Tongue (tissue), 1 donor: ENCODE measurements at regions not wholly inside any gene's neighbourhood (a gene's known extent, or its start where the extent isn't known, plus 50 kb on each side); places are given as distances from the start of the nearest gene placed in this dataset.
A peak's percentile ranks its signal among the peaks of the same experiment; 100 is the strongest.

Experiments used
- DNase-seq: peaks from one replicate; pipeline ENCODE4 v3.0.0-alpha.2; 2015

DNA sequence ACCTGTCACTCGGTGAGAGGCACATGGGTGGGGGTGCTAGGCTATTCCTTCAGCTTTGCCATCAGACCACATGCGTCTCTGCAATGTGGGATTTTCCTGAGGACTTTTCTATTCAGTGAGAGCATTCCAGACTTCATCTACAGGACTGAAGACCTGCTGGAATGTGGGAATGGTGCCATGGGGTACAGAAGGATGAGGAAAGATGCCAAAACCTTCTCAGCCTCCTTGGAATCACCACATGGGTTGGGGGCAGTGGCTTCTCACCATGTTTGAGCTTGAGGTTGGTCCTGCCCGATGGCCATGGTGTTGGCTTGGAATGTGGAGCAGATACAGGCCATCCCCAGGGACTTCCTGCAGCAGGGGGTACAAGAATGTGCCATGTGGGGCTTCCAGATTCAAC is 80.9 kb upstream of the KLF13 start:
- DNase-seq = no peak

DNA sequence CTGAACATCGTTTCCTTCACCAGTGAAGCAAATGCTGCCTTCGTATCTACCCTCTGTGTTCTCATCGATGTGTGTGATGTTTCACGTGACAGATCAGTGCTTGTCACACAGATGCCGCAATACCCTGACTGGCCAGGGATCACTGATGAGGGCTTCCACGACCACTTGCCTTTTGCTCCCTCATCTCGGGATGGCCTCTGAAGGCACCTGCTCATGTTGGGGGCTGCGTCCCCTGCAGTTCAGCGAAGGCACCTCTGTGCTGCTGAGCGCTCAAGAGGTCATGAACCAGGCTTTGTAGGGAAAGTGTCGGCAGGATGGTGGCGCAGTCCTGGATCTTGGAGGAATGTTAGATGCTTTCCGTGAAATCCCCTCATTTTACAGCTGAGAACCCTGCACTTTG is 79.2 kb upstream of the KLF13 start:
- DNase-seq = no peak

DNA sequence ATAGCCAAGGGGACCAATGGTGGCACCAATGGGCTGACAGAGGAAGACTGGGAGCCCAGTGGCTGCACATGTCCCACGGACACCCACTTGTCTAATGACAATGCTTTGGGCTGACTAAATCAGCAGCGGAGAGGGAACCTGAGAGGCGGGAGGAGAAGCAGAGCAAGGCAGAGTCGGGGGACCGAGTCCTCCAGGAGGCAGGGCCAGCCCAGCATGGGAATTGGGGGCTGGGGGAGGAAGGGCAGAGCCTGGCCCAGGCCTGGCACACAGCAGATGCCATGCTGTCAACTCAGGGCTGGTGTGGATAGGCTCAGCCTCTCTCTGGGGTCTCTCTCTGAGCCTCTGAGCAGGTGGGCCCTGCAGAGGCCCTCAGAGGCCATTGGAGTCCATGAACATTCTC is 78.4 kb upstream of the KLF13 start:
- no peak for DNase-seq

DNA sequence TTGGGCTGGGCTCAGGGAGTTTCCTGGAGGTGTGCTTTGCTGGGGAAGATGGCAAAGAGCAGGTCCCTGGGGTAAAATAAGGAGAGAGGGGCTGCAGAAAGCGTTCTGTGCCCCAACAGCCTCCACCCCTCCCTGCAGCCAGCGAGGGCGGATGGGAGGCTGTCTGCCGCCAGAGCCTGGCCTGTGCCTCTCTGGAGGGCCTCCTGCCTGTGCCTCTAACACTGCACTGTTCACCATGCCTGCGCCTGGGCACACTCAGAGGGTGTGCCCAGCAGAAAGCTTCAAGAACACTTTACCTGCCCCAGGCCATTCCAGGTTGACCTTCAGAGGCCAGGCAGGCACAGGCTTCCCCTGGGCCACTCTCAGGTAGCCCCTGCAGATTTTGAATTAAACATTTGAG is 77.7 kb upstream of the KLF13 start:
- no peak for DNase-seq

DNA sequence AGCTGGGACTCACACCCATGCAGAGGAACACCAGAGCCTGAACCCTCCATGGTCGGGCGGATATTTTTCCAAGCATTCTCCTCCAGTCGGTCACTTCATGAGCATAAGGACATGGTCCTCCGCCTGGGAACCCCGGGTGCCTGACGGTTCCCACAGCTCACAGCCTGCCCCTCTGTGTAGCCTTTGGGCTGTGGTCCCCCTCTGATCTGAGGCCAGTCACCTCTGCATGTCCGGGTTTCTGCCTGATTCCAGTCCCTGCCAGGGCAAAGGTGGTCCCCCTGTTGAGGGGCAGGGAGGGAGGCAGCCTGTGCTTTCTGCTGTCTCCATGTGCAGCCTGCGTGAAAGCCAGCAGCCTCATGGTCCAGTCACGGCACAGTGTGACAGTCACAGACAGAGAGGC is 76.6 kb upstream of the KLF13 start:
- DNase-seq = no peak

DNA sequence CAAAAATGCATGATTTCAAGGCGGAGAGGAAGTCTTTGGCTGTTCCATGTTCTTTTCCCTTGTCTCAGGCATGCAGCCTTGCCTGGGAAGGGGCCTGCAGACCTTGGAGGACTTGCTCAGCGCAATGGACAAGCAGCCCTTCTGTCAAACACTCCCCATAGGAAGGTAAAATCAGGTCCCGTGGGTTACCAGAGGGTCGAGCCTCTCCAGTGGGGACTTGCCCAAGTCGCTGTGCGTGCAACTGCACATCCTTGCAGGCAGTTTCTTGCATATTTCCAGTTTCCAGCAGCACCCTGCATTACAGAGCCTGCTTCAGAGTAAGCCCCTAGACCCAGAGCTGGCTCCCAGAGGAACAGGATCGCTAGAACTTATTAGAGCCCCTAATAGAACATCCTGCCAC is 75.5 kb upstream of the KLF13 start:
- DNase-seq = no peak

DNA sequence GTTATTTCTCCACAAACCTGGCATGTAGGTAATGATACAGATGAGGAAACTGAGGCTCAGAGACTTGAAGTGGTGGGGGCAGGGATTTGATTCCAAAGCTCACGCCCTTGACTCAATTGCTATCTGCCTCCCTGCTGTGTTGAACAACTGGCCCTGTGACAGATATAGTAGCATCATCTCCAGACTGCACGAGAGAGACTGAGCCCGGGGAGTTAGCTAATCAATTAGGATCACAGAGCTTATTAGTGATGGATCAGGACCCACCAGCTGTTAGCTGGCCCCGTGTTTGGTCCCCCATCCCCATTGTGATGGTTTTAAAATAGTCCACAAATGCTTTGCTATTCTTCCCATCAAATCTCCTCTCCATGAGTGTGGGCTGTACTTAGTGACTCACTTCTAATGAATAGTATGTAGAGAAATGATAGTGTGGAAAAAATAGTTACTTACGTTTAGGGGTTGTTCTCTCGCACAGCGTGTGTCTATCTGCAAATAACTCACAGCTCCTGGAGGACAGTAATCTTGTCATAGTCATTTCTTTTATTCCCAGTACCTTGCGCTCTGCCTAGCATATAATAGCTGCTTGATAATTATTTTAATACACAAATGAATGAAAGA is 74.4 kb upstream of the KLF13 start:
- DNase-seq = no peak

DNA sequence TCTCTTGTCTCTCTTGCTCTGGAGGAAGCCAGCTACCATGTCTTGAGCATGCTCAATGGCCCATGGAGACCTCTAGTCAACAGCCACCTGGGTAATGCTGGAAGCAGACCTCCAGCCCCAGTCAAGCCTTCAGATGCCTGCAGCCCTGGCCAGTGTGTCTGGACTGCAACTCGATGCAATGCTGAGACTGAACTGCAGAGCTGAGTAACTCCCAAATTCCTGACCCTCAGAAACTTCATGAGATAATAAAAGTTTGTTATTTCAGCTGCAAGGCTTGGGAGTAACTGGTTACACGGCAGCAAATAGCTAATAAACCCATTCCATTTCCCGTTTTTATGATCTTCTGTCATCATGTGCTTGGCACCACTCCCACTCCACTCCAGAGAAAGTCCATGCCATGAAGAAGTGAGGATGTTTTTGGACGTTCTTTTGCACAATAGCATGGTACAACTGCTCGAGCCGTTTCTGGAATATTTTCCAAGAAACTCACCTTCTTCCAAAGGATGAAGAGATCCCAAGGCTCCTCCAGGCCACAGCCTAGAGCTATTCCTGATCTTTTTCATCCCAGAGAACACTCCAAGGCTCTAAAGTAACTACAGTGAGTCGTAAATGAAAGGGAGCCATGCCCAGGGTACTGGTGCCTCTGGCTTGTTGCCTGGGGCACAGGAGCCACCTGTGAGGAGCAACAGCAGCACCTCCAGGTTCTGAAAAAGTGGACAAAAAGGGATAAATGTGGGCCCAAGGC is 72.0 kb upstream of the KLF13 start:
- DNase-seq = no peak

DNA sequence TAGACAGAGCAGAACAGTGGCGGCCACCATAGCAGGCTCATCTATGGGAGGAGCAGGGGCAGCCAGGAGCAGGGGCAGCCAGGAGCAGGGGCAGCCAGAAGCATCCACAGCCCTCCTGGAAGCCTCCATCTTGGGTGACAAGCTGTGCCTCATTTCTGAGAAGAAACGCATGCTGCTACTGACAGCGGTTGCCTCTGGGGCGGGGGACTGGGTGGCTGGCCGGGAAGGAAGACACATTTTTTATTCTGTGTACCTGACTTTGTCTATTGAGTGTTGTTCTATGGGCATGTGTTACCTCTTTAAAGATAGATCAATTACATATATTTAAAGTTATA is 71.5 kb upstream of the KLF13 start:
- DNase-seq = no peak

DNA sequence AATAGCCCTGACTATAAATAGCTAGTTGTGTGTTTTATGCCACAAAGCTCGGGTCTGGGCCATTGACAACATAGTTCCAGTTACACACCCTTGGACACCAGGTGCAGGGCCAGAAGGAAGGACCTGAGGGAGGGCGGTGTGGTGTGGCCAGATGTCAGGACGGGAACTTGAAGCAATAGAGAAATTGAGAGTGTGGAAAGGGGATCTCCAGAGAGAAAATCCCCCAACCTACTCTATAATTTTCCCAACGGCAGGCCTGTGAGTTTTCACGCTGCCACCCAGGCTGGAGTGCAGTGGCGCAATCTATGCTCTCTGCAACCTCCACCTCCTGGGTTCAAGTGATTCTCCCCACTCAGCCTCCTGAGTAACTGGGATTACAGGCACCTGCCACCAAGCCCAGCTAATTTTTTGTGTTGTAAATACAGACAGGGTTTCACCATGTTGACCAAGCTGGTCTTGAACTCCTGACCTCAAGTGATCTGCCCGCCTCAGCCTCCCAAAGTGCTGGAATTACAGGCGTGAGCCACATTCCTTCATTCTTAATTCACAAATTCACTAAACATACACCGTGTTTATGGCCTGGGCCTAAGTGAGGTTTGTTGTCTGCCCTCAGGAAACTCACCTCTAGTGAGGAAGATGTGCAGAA is 70.8 kb upstream of the KLF13 start:
- DNase-seq = no peak

DNA sequence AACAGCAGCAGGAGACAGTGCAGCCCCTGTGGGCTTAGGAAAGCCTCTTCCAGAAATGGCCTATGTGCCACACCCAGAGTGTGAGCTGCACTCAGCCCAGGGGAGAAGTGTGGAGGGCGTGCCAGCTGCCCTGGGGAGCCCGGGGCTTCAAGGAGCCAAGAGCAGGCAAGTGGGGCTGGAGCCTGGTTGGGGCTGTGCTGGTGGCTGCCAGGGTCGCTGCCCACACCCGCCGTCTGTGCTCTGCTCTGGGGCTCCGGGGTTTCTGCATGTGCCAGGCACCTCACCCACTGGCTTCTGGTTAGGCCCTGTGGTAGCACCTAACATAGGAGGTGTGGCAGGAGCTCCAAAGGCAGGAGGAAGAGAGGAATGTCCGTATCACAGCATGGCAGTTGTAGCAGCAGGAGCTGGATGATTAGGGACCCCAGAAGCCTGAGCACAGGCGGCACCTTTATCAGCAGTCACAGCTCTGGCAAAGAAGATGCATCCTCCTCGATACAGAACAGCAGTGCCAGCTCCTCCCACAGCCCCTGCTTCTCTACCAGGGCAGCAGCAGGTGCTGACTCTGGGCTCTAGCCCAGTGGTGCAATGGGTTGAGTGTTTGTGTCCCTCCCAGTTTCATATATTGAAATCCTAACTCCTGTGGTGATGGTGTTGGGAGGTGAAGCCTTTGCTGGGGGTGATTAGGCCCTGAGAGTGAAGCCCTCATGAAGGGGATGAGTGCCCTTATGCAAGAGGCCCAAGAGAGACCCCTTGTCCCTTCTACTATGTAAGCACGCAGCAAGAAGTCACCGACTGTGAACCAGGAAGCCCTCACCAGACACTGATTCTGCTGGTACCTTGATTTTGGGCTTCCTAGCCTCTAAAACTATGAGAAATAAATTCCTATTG is 70.0 kb upstream of the KLF13 start:
- no peak for DNase-seq

DNA sequence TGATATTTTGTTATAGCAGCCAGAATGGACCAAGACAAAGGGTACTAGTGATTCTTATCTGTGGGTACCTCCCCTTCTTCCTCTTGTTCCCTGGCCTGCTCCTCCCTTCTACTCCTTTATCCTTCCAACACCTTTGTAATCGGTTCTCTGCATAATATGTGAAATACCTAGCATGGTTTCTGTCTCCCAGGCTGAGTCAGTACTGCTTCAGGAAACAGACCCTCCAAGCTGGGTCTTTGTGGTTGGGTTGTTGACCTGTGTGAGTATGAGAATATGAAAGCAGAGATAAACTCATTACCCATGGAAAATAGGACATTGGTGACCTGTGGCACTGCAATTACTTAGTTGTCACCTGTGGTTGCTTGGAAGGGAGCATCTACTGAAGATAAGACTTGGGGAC is 69.3 kb upstream of the KLF13 start:
- no peak for DNase-seq

DNA sequence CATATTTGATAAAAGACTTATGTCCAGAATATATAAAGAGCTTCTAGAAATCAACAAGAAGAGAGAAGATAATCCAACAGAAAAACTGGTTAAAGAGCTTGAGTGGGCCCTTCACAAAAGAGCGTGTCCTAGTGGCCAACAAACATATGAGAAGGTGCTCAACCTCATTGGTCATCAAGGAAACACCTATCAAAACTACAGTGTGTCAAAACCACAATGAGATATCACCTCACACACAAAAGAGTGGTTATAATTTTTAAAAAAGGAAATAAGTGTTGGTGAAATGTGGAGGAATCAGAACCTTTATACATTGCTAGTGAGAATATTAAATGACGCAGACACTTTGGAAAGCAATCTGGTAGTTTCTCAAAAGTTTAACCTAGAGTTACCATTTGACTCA is 68.4 kb upstream of the KLF13 start:
- no peak for DNase-seq

DNA sequence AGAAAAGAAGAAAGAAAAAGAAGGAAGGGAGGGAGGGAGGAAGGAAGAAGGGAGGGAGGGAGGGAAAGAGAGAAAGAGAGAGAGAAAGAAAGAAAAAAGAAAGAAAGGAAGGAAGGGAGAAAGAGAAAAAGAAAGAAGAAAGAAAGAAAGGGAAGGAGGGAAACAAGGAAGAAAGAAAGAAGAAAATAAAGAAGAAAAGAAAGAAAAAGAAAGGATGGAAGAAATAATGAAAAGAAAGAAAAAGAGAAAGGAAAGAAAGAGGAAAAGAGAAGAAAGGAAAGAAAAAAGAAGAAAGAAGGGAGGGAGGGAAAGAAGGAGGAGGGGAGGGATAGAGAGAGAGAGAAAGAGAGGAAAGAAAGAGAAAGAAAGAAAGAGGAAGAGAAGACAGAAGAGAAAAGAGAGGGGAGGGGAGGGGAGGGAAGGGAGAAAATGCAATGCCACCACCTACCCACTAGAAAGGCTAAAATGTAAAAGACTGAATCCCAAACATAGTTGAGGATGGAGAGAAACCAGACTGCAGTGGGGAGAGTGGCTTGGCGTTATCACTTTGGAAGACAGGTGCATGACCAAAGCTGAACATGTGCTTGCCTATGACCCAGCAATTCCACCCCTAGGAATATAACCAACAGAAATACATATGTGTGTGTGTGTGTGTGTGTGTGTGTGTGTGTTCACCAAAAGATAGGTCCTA is 66.9 kb upstream of the KLF13 start:
- no peak for DNase-seq

DNA sequence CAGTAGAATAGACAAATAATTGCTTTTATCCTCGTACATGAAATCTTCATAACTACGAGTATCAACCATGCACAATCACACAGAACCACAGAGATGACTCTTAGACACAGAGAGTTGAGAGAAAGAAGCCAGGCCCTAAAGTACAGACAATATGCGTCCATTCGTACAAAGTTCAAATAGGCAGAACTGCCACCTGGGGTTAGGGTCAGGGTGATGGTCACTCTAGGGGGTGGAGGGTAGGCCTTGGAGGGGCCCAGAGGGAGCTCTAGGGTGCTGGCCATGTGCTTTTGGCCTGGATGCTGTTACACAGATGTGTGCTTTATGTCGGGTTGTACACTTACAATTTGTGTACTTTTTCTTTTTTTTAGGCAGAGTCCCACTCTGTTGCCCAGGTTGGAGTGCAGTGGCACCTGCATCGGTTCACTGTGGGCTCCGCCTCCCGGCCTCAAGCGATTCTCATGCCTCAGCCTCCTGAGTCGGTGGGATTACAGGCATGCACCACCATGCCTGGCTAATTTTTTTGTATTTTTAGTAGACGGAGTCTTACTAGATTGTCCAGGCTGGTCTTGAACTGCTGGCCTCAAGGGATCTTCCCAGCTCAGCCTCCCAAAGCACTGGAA is 65.9 kb upstream of the KLF13 start:
- DNase-seq = no peak

DNA sequence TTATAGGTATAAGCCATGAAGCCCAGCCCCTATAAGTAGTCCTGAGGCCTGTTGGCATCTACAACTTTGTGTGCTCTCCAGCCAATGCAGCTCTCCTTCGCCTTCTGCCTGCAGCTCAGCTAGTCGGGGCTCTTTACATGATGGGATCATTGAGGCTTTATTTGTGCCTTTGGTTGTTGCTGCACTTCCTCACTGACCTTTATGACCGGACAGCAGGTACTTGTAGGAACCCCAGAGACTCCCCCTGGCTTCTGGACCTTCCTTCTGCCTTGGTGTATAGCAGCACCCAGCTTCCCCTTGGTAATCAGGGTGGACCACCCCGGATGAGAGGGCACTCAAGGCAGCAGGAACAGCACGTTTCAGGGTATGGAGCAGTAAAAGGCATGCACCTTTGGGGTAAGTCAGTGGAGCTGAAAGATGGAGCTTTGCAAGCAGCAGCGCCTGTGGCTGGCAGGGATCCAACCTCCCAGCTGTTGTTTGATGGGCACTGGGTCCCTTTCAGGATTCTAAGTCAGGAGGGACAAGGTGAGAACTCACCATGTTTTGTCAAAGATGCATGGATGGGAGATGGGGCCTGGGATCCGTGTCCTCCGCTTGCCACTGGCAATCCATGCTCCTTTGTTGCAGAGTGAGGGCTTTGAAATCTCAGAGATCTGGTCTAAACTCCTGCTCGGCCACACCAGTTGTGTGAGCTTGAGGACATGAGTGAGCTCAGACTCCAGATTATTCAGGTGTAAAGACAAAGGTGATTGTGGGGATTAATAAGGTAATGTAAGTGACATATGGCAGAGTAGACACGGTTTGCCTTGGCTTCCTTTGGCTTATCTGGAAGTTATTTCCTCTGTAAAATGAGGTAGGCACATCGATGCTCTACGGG is 65.1 kb upstream of the KLF13 start:
- DNase-seq = no peak

DNA sequence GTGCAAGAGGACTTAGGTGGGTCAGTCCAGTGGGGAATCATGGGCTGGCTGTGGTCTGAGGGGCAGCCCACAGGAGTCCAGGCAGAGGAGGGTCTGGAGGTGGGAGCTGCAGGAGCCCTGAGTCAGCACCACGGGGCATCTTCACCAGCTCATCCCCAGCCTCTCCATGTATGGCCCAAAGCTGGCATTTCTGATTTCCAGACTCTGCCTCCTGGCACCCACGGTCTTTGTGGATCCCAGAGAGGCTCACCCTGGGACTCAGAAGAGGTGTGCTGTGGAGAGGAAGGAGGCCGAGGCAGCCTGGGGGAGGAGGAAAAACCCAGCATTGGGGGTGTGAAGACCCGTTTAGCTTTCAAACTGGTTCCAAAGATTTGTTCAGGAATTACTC is 64.5 kb upstream of the KLF13 start:
- DNase-seq = no peak

DNA sequence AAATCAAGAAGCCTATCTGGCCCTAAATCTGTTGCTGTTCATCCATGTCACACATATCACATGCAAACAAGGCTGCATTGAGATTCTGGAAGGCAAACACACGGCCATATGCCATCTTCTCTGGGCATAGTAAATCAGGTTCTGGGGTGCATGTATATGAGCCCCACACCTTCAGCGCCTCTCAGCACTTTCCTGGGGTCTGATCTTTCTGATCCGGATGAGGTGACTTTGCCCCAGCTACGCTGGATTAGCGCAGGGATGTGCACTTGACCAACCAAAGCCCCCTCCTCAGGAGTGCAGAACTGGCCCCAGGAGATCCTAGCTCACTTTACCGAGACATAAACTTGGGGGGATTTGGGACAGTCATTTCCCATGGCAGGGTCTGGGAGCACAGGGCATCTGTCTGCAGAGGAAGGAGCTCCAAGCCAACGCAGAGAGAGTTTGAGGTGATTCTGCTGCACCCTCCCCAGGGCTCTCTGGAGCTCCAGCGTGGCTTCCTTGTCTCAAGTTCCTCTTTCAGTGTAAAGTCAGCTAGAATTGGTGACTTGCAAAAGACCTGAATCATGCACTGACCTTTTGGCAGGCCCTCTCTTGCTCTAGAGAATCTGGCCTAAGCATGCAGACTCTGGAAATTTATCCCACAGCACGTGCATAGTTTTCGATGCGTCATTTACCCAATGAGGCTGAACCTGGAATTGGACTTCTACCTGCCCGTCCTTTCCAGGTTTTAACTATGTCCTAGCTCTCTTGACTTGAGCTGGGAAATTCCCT is 63.5 kb upstream of the KLF13 start:
- DNase-seq = no peak

DNA sequence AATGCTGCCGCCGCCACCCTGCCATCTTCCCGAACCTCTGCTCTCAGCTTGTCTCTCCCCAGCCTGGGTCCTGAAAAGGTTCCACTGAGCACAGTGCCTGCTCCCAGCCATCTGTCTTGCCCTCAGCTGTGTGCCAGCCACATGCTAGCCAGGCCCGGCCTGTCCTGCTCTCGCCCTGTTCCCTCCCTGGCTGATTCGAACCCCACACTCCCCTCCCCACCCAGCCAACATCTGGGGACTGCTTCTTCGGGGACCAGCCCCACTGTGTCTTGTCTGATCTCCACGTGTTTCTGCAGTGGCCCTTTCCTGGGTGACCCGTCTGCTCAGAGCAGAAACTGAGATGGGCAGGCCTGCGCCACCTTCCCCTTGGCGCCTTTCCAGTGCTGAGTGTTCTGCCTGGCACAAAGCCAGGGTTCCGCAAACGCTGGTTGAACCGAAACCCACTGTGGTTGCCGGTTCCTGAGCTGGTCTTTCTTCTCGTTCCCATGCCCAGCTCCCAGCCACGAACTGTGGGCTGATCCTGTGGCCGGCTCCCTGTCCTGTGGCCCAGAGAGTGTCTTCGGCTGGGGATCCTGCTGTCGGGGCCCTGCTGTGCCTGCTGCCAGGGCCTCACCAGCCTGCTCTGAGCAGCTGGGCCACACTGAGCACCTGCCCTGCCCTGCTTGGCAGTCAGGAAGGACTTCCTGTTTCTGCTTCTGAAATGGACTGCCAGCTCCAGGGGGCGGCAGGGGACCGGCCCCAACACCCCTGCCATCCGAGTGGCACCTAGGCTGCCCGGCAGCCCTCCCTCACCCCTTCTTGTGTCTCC is 62.7 kb upstream of the KLF13 start:
- DNase-seq = peak; percentile 71
